ENCODE measurements at regions not wholly inside any gene's neighbourhood (a gene's known extent, or its start where the extent isn't known, plus 50 kb on each side); places are given as distances from the start of the nearest gene placed in this dataset.

- DNase-seq (ENCODE audit: low read depth in 6 of 9, low spot score in 9 of 9): no peak
- peaks cover 0 to 4% of the 10 kb centered on the region in 2 donors for H3K9me3 ChIP-seq (ENCODE audit: control insufficient read depth in 2 of 2, insufficient read depth in 1 of 2, low read length in 1 of 2)
- no peaks in the 10 kb centered on the region for H3K4me1 ChIP-seq (ENCODE audit: control insufficient read depth in 2 of 2, insufficient read depth in 2 of 2, low read length in 2 of 2)
- H3K27ac ChIP-seq (ENCODE audit: low read depth in 1 of 2, low read length in 1 of 2): no peak overlapping the region
- no peaks in the 10 kb centered on the region for H3K36me3 ChIP-seq (ENCODE audit: control insufficient read depth in 2 of 2, insufficient read depth in 2 of 2, low read length in 1 of 2)
- H3K27me3 ChIP-seq (ENCODE audit: control insufficient read depth in 2 of 2, insufficient read depth in 1 of 2, low read length in 1 of 2): no peaks in the 10 kb centered on the region
- no peak overlapping the region for H3K4me3 ChIP-seq (ENCODE audit: low read length in 2 of 2)
Measured at GRCh38 chr13:82374719-82375118, 1507.6 kb downstream of the SLITRK1 start.

- Histone ChIP-seq H3K27me3 (ENCODE audit: control insufficient read depth in 2 of 2, insufficient read depth in 1 of 2, low read length in 1 of 2) (no peaks in the 10 kb centered on the region), H3K9me3 (ENCODE audit: control insufficient read depth in 2 of 2, insufficient read depth in 1 of 2, low read length in 1 of 2) (peaks cover 0 to 2% of the 10 kb centered on the region in 2 donors), H3K4me3 (ENCODE audit: low read length in 2 of 2) (no peak overlapping the region), H3K4me1 (ENCODE audit: control insufficient read depth in 2 of 2, insufficient read depth in 2 of 2, low read length in 2 of 2) (no peaks in the 10 kb centered on the region), H3K27ac (ENCODE audit: low read depth in 1 of 2, low read length in 1 of 2) (no peak overlapping the region), H3K36me3 (ENCODE audit: control insufficient read depth in 2 of 2, insufficient read depth in 2 of 2, low read length in 1 of 2) (no peaks in the 10 kb centered on the region)
- no peak for DNase-seq (ENCODE audit: low read depth in 6 of 9, low spot score in 9 of 9)
- WGBS: 81% methylated on average over 1 of the region's 1 CpG
Measured at GRCh38 chr13:82370316-82370715, 1512.0 kb downstream of the SLITRK1 start.

- DNase-seq (ENCODE audit: low read depth in 6 of 9, low spot score in 9 of 9): no peak
- no peaks in the 10 kb centered on the region for H3K9me3 ChIP-seq (ENCODE audit: control insufficient read depth in 2 of 2, insufficient read depth in 1 of 2, low read length in 1 of 2)
- H3K4me1 ChIP-seq (ENCODE audit: control insufficient read depth in 2 of 2, insufficient read depth in 2 of 2, low read length in 2 of 2): no peaks in the 10 kb centered on the region
- H3K4me3 ChIP-seq (ENCODE audit: low read length in 2 of 2): no peak overlapping the region
- no peaks in the 10 kb centered on the region for H3K27me3 ChIP-seq (ENCODE audit: control insufficient read depth in 2 of 2, insufficient read depth in 1 of 2, low read length in 1 of 2)
- no peaks in the 10 kb centered on the region for H3K36me3 ChIP-seq (ENCODE audit: control insufficient read depth in 2 of 2, insufficient read depth in 2 of 2, low read length in 1 of 2)
- H3K27ac ChIP-seq (ENCODE audit: low read depth in 1 of 2, low read length in 1 of 2): no peak overlapping the region
Measured at GRCh38 chr13:82364525-82364924, 1517.7 kb downstream of the SLITRK1 start.

- Histone ChIP-seq H3K9me3 (ENCODE audit: control insufficient read depth in 2 of 2, insufficient read depth in 1 of 2, low read length in 1 of 2) (no peaks in the 10 kb centered on the region), H3K36me3 (ENCODE audit: control insufficient read depth in 2 of 2, insufficient read depth in 2 of 2, low read length in 1 of 2) (no peaks in the 10 kb centered on the region), H3K27ac (ENCODE audit: low read depth in 1 of 2, low read length in 1 of 2) (no peak overlapping the region), H3K4me1 (ENCODE audit: control insufficient read depth in 2 of 2, insufficient read depth in 2 of 2, low read length in 2 of 2) (no peaks in the 10 kb centered on the region), H3K27me3 (ENCODE audit: control insufficient read depth in 2 of 2, insufficient read depth in 1 of 2, low read length in 1 of 2) (no peaks in the 10 kb centered on the region), H3K4me3 (ENCODE audit: low read length in 2 of 2) (no peak overlapping the region)
- 79% methylated on average over 1 of the region's 1 CpG for WGBS
- no peak for DNase-seq (ENCODE audit: low read depth in 6 of 9, low spot score in 9 of 9)
Measured at GRCh38 chr13:82358284-82358683, 1524.0 kb downstream of the SLITRK1 start.

- Histone ChIP-seq H3K27ac (ENCODE audit: low read depth in 1 of 2, low read length in 1 of 2) (no peak overlapping the region), H3K4me3 (ENCODE audit: low read length in 2 of 2) (no peak overlapping the region), H3K9me3 (ENCODE audit: control insufficient read depth in 2 of 2, insufficient read depth in 1 of 2, low read length in 1 of 2) (no peaks in the 10 kb centered on the region), H3K4me1 (ENCODE audit: control insufficient read depth in 2 of 2, insufficient read depth in 2 of 2, low read length in 2 of 2) (no peaks in the 10 kb centered on the region), H3K36me3 (ENCODE audit: control insufficient read depth in 2 of 2, insufficient read depth in 2 of 2, low read length in 1 of 2) (no peaks in the 10 kb centered on the region), H3K27me3 (ENCODE audit: control insufficient read depth in 2 of 2, insufficient read depth in 1 of 2, low read length in 1 of 2) (no peaks in the 10 kb centered on the region)
- WGBS: 62% methylated on average over 5 of the region's 5 CpGs
- no peak for DNase-seq (ENCODE audit: low read depth in 6 of 9, low spot score in 9 of 9)
Measured at GRCh38 chr13:82356667-82357410, 1525.4 kb downstream of the SLITRK1 start.

- H3K4me3 ChIP-seq (ENCODE audit: low read length in 2 of 2): no peak overlapping the region
- 97% methylated on average over 1 of the region's 1 CpG for WGBS
- no peaks in the 10 kb centered on the region for H3K9me3 ChIP-seq (ENCODE audit: control insufficient read depth in 2 of 2, insufficient read depth in 1 of 2, low read length in 1 of 2)
- DNase-seq (ENCODE audit: low read depth in 6 of 9, low spot score in 9 of 9): no peak
- no peak overlapping the region for H3K27ac ChIP-seq (ENCODE audit: low read depth in 1 of 2, low read length in 1 of 2)
- H3K4me1 ChIP-seq (ENCODE audit: control insufficient read depth in 2 of 2, insufficient read depth in 2 of 2, low read length in 2 of 2): no peaks in the 10 kb centered on the region
- no peaks in the 10 kb centered on the region for H3K27me3 ChIP-seq (ENCODE audit: control insufficient read depth in 2 of 2, insufficient read depth in 1 of 2, low read length in 1 of 2)
- no peaks in the 10 kb centered on the region for H3K36me3 ChIP-seq (ENCODE audit: control insufficient read depth in 2 of 2, insufficient read depth in 2 of 2, low read length in 1 of 2)
Measured at GRCh38 chr13:82344867-82345266, 1537.4 kb downstream of the SLITRK1 start.

GRCh38 chr13:82341116-82341515 is 1541.2 kb downstream of the SLITRK1 start:
- Histone ChIP-seq H3K4me3 (ENCODE audit: low read length in 2 of 2) (no peak overlapping the region), H3K4me1 (ENCODE audit: control insufficient read depth in 2 of 2, insufficient read depth in 2 of 2, low read length in 2 of 2) (no peaks in the 10 kb centered on the region), H3K9me3 (ENCODE audit: control insufficient read depth in 2 of 2, insufficient read depth in 1 of 2, low read length in 1 of 2) (no peaks in the 10 kb centered on the region), H3K27ac (ENCODE audit: low read depth in 1 of 2, low read length in 1 of 2) (no peak overlapping the region), H3K27me3 (ENCODE audit: control insufficient read depth in 2 of 2, insufficient read depth in 1 of 2, low read length in 1 of 2) (no peaks in the 10 kb centered on the region), H3K36me3 (ENCODE audit: control insufficient read depth in 2 of 2, insufficient read depth in 2 of 2, low read length in 1 of 2) (no peaks in the 10 kb centered on the region)
- DNase-seq (ENCODE audit: low read depth in 6 of 9, low spot score in 9 of 9): no peak
- 95% methylated on average over 1 of the region's 1 CpG for WGBS

GRCh38 chr13:82330499-82330898 is 1551.8 kb downstream of the SLITRK1 start:
- Histone ChIP-seq H3K4me1 (ENCODE audit: control insufficient read depth in 2 of 2, insufficient read depth in 2 of 2, low read length in 2 of 2) (no peaks in the 10 kb centered on the region), H3K27ac (ENCODE audit: low read depth in 1 of 2, low read length in 1 of 2) (no peak overlapping the region), H3K9me3 (ENCODE audit: control insufficient read depth in 2 of 2, insufficient read depth in 1 of 2, low read length in 1 of 2) (no peaks in the 10 kb centered on the region), H3K4me3 (ENCODE audit: low read length in 2 of 2) (no peak overlapping the region), H3K27me3 (ENCODE audit: control insufficient read depth in 2 of 2, insufficient read depth in 1 of 2, low read length in 1 of 2) (no peaks in the 10 kb centered on the region), H3K36me3 (ENCODE audit: control insufficient read depth in 2 of 2, insufficient read depth in 2 of 2, low read length in 1 of 2) (no peaks in the 10 kb centered on the region)
- peak in 1 of 9 donors; percentile 0 for DNase-seq (ENCODE audit: low read depth in 6 of 9, low spot score in 9 of 9)
- WGBS: 71% methylated on average over 5 of the region's 5 CpGs

- Histone ChIP-seq H3K27me3 (ENCODE audit: control insufficient read depth in 2 of 2, insufficient read depth in 1 of 2, low read length in 1 of 2) (no peaks in the 10 kb centered on the region), H3K4me3 (ENCODE audit: low read length in 2 of 2) (no peak overlapping the region), H3K9me3 (ENCODE audit: control insufficient read depth in 2 of 2, insufficient read depth in 1 of 2, low read length in 1 of 2) (no peaks in the 10 kb centered on the region), H3K36me3 (ENCODE audit: control insufficient read depth in 2 of 2, insufficient read depth in 2 of 2, low read length in 1 of 2) (no peaks in the 10 kb centered on the region), H3K4me1 (ENCODE audit: control insufficient read depth in 2 of 2, insufficient read depth in 2 of 2, low read length in 2 of 2) (no peaks in the 10 kb centered on the region), H3K27ac (ENCODE audit: low read depth in 1 of 2, low read length in 1 of 2) (no peak overlapping the region)
- no peak for DNase-seq (ENCODE audit: low read depth in 6 of 9, low spot score in 9 of 9)
- 93% methylated on average over 5 of the region's 5 CpGs for WGBS
Measured at GRCh38 chr13:82323101-82323500, 1559.2 kb downstream of the SLITRK1 start.

Measured in thymus (tissue), 11 donors.